Suprapubic skin (tissue), 4 donors: ENCODE measurements at regions not wholly inside any gene's neighbourhood (a gene's known extent, or its start where the extent isn't known, plus 50 kb on each side); places are given as distances from the start of the nearest gene placed in this dataset.

ENCODE experiments used
- DNase-seq, 2 donors: peaks; one replicate each; pipeline ENCODE4 v3.0.0-alpha.2; 2019; ENCODE audit warnings: low spot score in 2 of 2
- H3K27ac ChIP-seq: fragments of 200-600 bp; sonication (generic); one replicate; pipeline ENCODE4 v1.5.1; 2019
- H3K27me3 ChIP-seq: fragments of 200-600 bp; sonication (generic); one replicate; pipeline ENCODE4 v1.5.1; 2019
- H3K36me3 ChIP-seq: fragments of 200-600 bp; sonication (generic); one replicate; pipeline ENCODE4 v1.5.1; 2019
- H3K4me1 ChIP-seq: fragments of 200-600 bp; sonication (generic); one replicate; pipeline ENCODE4 v1.5.1; 2019
- H3K4me3 ChIP-seq: fragments of 200-600 bp; sonication (generic); one replicate; pipeline ENCODE4 v1.5.1; 2019; ENCODE audit warnings: mild to moderate bottlenecking
- H3K9me3 ChIP-seq: fragments of 200-600 bp; sonication (generic); one replicate; pipeline ENCODE4 v1.5.1; 2019
- EP300 ChIP-seq: sonication (generic); formaldehyde crosslinking; IDR thresholded peaks from one replicate; pipeline ENCODE4 v1.6.1; 2017; ENCODE audit warnings: antibody characterized with exemption
- POLR2A ChIP-seq, 2 donors: fragments of 450-650 bp; IDR thresholded peaks; one replicate each; pipeline ENCODE4 v1.6.1; 2017; ENCODE audit warnings: antibody characterized with exemption in 2 of 2, mild to moderate bottlenecking in 2 of 2, moderate library complexity in 2 of 2
- POLR2AphosphoS5 ChIP-seq, 3 donors: sonication (generic); formaldehyde crosslinking; IDR thresholded peaks; one replicate each; pipeline ENCODE4 v1.6.1; 2017; ENCODE audit warnings: antibody characterized with exemption in 3 of 3
- WGBS: methylation state at CpG from one replicate; pipeline ENCODE4 v1.1.5; 2018; 5-methylcytosine and 5-hydroxymethylcytosine counted together
- TF ChIP-seq, protein P1 (sequence below), 2 donors: fragments of 200-600 bp in 1 of 2; fragments of 450-650 bp in 1 of 2; sonication (generic) in 1 of 2; IDR thresholded peaks; one replicate each; pipeline ENCODE4 v1.5.1; 2016 to 2019; ENCODE audit warnings: antibody characterized with exemption in 2 of 2, mild to moderate bottlenecking in 1 of 2, moderate library complexity in 1 of 2

DNA sequence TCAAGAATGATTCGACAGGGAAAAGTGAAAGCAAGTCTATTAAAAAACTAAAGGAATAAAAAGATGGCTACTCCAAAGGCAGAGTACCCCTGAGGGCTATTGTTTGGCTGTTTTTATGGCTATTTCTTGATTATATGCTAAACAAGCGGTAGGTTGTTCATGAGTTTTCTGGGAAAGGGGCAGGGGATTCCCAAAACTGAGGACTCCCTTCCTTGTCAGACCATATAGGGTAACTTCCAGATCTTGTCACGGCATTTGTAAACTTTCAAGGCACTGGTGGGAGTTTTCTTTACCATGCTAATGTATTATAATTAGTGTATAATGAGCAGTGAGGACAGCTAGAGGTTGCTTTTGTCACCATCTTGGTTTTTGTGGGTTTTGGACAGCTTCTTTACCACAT is 474.9 kb upstream of the MC4R start:
- no peaks in the 10 kb centered on the region for H3K4me1 ChIP-seq
- no peak for DNase-seq
- no peaks in the 10 kb centered on the region for H3K9me3 ChIP-seq
- no peaks in the 10 kb centered on the region for H3K36me3 ChIP-seq
- no peaks in the 10 kb centered on the region for H3K27me3 ChIP-seq
- 69% methylated on average over 3 of the region's 3 CpGs for WGBS
- TF ChIP-seq EP300 (no peak), POLR2AphosphoS5 (IDR thresholded peaks at IDR 0.05) (no peak), POLR2A (IDR thresholded peaks at IDR 0.05) (no peak)
- TF ChIP-seq, protein P1, sequence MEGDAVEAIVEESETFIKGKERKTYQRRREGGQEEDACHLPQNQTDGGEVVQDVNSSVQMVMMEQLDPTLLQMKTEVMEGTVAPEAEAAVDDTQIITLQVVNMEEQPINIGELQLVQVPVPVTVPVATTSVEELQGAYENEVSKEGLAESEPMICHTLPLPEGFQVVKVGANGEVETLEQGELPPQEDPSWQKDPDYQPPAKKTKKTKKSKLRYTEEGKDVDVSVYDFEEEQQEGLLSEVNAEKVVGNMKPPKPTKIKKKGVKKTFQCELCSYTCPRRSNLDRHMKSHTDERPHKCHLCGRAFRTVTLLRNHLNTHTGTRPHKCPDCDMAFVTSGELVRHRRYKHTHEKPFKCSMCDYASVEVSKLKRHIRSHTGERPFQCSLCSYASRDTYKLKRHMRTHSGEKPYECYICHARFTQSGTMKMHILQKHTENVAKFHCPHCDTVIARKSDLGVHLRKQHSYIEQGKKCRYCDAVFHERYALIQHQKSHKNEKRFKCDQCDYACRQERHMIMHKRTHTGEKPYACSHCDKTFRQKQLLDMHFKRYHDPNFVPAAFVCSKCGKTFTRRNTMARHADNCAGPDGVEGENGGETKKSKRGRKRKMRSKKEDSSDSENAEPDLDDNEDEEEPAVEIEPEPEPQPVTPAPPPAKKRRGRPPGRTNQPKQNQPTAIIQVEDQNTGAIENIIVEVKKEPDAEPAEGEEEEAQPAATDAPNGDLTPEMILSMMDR (IDR thresholded peaks at IDR 0.05), result no peak
- H3K27ac ChIP-seq, result no peak overlapping the region
- H3K4me3 ChIP-seq, result no peak overlapping the region

DNA sequence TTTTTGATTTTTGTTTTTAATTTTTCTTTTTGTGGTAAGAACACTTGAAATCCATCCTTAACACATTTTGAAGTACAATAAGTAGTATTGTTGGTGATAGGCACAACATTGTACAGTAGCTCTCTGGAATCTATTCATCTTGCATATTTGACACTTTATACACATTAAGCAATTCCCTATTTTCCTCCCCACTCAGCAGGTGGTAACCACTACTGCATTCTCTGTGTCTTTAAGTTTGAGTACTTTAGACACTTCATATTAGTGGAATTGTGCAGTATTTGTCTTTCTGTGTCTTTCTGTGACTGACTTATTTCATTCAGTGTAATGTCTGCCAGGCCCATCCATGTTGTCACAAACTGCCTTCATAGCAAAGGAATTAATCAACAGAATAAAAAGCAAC is 471.7 kb upstream of the CDH20 start:
- H3K36me3 ChIP-seq, result no peaks in the 10 kb centered on the region
- H3K4me3 ChIP-seq, result no peak overlapping the region
- DNase-seq, result no peak
- H3K4me1 ChIP-seq, result no peaks in the 10 kb centered on the region
- TF ChIP-seq POLR2AphosphoS5 (IDR thresholded peaks at IDR 0.05) (no peak), POLR2A (IDR thresholded peaks at IDR 0.05) (no peak), EP300 (no peak)
- TF ChIP-seq, protein P1 (IDR thresholded peaks at IDR 0.05), result no peak
- H3K27me3 ChIP-seq, result no peaks in the 10 kb centered on the region
- no peaks in the 10 kb centered on the region for H3K9me3 ChIP-seq
- H3K27ac ChIP-seq, result no peak overlapping the region

DNA sequence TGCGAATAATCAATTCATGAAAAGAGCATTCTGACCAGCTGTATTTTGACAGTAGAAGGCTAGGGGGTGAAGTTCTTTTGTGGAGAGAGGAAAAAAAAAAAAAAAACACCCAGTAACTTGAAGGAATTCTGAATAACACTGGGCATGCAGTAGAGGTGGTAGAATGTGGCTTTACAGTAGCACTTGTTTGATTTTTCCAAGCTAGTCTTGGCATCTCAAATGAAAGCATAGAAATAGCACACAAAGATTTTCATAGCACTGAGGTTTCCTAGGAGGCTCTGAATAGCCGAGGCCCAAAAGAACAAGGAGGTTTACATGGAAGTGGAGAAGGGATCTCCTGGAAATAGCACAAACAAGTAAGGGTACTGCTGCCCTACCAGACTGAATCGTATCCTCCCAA is 470.2 kb upstream of the CDH20 start:
- TF ChIP-seq POLR2AphosphoS5 (IDR thresholded peaks at IDR 0.05) (no peak), POLR2A (IDR thresholded peaks at IDR 0.05) (no peak), EP300 (no peak)
- TF ChIP-seq, protein P1 (IDR thresholded peaks at IDR 0.05), result no peak
- H3K9me3 ChIP-seq, result no peaks in the 10 kb centered on the region
- no peak overlapping the region for H3K27ac ChIP-seq
- no peaks in the 10 kb centered on the region for H3K36me3 ChIP-seq
- no peak for DNase-seq
- H3K4me3 ChIP-seq, result no peak overlapping the region
- 95% methylated on average over 3 of the region's 3 CpGs for WGBS
- no peaks in the 10 kb centered on the region for H3K27me3 ChIP-seq
- no peaks in the 10 kb centered on the region for H3K4me1 ChIP-seq

DNA sequence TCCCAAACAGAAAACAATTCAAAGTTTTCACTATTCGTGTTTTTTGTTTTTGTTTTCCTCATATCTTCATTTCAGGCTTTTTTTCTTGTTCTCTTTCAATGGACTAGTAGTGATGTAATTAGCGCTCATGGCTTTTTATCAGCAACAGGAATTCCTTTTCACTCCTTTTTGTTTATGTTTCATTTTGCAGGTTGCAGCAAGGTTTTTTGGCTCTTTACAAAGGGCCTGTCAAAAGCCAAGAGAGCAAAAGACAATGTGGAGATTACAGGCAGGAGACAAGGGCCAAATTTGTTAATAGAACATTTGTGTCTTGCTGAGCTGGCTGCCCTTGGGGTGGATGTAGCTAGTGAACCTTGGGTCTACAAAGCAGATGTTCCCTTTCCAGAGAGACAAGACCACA is 467.4 kb upstream of the CDH20 start:
- no peaks in the 10 kb centered on the region for H3K36me3 ChIP-seq
- H3K4me3 ChIP-seq, result no peak overlapping the region
- 54% methylated on average over 2 of the region's 2 CpGs for WGBS
- no peak overlapping the region for H3K27ac ChIP-seq
- H3K27me3 ChIP-seq, result no peaks in the 10 kb centered on the region
- H3K4me1 ChIP-seq, result peaks cover 1% of the 10 kb centered on the region
- DNase-seq, result no peak
- no peaks in the 10 kb centered on the region for H3K9me3 ChIP-seq
- no peak for TF ChIP-seq POLR2A (IDR thresholded peaks at IDR 0.05)
- TF ChIP-seq EP300, result no peak
- TF ChIP-seq, protein P1 (IDR thresholded peaks at IDR 0.05), result no peak
- no peak for TF ChIP-seq POLR2AphosphoS5 (IDR thresholded peaks at IDR 0.05)

DNA sequence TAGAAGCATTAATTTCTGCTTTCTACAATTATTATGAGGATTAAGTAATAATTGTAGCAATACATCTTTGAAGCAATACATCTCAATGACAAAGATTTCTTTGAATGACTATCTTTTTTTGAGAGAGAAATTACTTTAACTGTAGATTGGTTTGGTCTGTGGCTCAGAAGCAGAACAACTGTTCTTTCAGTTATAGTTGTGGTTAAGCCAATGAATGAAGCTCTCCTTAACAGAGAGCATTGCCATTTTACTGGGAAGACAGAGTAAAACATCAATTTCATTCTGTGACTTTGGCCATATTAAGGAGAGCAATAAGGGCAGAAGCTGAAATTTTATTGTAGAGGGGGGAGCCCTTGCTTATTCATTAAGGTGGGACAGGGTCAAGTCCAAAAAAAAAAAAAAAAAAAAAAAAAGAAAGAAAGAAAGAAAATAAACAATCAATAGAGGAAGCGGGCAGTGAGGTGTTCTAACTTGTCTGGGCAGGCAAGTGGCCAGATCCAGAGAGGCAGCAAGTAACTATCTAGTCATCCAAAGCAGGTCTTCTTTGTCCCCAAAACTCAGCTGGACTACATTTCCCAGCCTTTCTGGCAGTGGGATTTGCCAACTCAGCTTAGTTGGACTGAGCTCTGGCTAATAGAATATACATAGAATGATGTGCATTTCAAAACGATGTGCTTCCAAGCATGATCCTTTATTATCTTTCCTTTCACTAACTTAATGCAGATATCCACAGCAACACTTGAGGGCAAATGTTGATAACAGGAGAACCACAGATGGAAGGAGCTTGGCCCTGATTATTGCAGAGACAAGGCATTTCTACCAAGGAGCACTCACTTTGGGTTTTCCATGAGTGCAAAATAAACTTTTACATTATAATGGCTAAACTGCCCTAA is 462.7 kb upstream of the CDH20 start:
- H3K9me3 ChIP-seq, result no peaks in the 10 kb centered on the region
- H3K4me3 ChIP-seq, result no peak overlapping the region
- H3K27ac ChIP-seq, result no peak overlapping the region
- DNase-seq, result no peak
- peaks cover 3% of the 10 kb centered on the region for H3K4me1 ChIP-seq
- 45% methylated on average over 2 of the region's 2 CpGs for WGBS
- no peaks in the 10 kb centered on the region for H3K36me3 ChIP-seq
- no peaks in the 10 kb centered on the region for H3K27me3 ChIP-seq
- TF ChIP-seq POLR2AphosphoS5 (IDR thresholded peaks at IDR 0.05) (no peak), POLR2A (IDR thresholded peaks at IDR 0.05) (no peak), EP300 (no peak)
- TF ChIP-seq, protein P1 (IDR thresholded peaks at IDR 0.05), result no peak
